ENCODE measurements at regions not wholly inside any gene's neighbourhood (a gene's known extent, or its start where the extent isn't known, plus 50 kb on each side); places are given as distances from the start of the nearest gene placed in this dataset.
"Not testable (repeated sequence)": the region's sequence is repeated elsewhere in the genome, so short reads cannot be mapped to it uniquely, and the experiment has no call there.

DNA sequence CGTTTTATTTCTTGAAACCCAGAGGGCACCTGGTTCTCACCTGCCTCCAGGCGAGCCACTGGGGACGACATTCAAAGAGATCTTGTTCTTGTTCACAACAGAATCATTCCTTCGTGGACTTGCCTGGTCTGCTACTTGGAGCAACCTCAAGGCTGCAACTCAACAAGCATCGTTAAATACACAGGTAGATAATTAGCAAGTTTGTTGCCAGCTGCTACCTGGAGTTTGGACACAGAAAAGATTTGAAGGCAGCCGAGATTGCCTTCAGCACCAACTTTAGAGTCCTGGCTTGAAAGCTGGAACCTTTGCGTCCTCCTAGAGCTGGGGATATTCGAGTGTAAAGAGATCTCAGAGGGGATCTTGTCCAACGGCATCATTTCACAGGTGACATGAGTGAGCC lies 89.6 kb upstream of the C7orf33 start:
- H3K9ac ChIP-seq (ENCODE audit: low read length) = peak overlapping the region; percentile 44
- peak overlapping the region; percentile 50 for H3K4me3 ChIP-seq (ENCODE audit: low read length)
- peaks cover 58% of the 10 kb centered on the region for H3K4me1 ChIP-seq (ENCODE audit: low read length)
- no peaks in the 10 kb centered on the region for H4K20me1 ChIP-seq (ENCODE audit: insufficient read depth, low read depth, low read length)
- peak overlapping the region; percentile 51 for H2AFZ ChIP-seq (ENCODE audit: low read length)
- H3K9me3 ChIP-seq (ENCODE audit: low read length) = no peaks in the 10 kb centered on the region
- no peaks in the 10 kb centered on the region for H3K36me3 ChIP-seq (ENCODE audit: insufficient read depth, low read length)
- no peak for DNase-seq
- peak overlapping the region; percentile 68 for H3K4me2 ChIP-seq (ENCODE audit: low read depth, low read length, poor library complexity, severe bottlenecking)
- no peaks in the 10 kb centered on the region for H3K9me2 ChIP-seq (replicated peaks; ENCODE audit: insufficient read depth, low read length)
- H3K79me2 ChIP-seq (ENCODE audit: low read length) = no peaks in the 10 kb centered on the region
- no peak overlapping the region for H3K27ac ChIP-seq (ENCODE audit: low read length)
- no peaks in the 10 kb centered on the region for H3K27me3 ChIP-seq (ENCODE audit: low read length)

DNA sequence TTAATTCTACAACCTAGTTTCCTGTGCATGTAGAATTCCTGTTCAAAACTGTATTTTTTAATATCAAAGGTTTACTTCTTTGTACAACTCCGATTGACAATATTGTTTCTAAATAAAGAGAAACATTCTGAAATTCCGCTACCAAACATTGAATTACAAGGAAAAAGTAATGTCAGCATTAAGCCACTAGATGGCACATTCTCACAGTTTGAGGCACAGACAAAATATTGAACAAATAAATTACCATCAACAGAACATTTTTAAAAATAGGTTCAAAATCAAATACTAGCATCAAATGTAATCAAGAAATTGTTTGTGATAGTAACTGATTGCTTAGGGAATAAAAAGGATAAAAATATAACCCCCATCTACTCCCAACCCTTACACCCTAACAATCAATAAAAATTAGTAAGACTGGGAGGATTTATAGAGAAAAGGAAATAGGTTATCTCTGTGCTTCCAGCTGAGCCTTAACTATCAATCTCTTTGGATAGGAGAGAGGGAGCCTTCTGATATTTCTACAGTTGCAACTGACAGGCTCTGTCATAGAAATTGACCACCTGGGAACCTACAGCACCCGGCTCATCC lies 86.6 kb upstream of the C7orf33 start:
- no peaks in the 10 kb centered on the region for H3K36me3 ChIP-seq (ENCODE audit: insufficient read depth, low read length)
- no peak overlapping the region for H3K9ac ChIP-seq (ENCODE audit: low read length)
- H3K27ac ChIP-seq (ENCODE audit: low read length) = peak overlapping the region; percentile 90; the same call in 1 of the 2 replicates
- H3K27me3 ChIP-seq (ENCODE audit: low read length) = no peaks in the 10 kb centered on the region
- no peaks in the 10 kb centered on the region for H3K79me2 ChIP-seq (ENCODE audit: low read length)
- no peak overlapping the region for H2AFZ ChIP-seq (ENCODE audit: low read length)
- no peak overlapping the region for H3K4me3 ChIP-seq (ENCODE audit: low read length)
- DNase-seq = peak; percentile 80
- peak overlapping the region; percentile 33 for H3K4me2 ChIP-seq (ENCODE audit: low read depth, low read length, poor library complexity, severe bottlenecking)
- no peaks in the 10 kb centered on the region for H3K9me3 ChIP-seq (ENCODE audit: low read length)
- no peaks in the 10 kb centered on the region for H4K20me1 ChIP-seq (ENCODE audit: insufficient read depth, low read depth, low read length)
- H3K9me2 ChIP-seq (replicated peaks; ENCODE audit: insufficient read depth, low read length) = no peaks in the 10 kb centered on the region
- H3K4me1 ChIP-seq (ENCODE audit: low read length) = peaks cover 76% of the 10 kb centered on the region

GRCh38 chr7:148505645-148506375 lies 84.8 kb upstream of the C7orf33 start:
- peak overlapping the region; percentile 33; the same call in 1 of the 2 replicates for H2AFZ ChIP-seq (ENCODE audit: low read length)

DNA sequence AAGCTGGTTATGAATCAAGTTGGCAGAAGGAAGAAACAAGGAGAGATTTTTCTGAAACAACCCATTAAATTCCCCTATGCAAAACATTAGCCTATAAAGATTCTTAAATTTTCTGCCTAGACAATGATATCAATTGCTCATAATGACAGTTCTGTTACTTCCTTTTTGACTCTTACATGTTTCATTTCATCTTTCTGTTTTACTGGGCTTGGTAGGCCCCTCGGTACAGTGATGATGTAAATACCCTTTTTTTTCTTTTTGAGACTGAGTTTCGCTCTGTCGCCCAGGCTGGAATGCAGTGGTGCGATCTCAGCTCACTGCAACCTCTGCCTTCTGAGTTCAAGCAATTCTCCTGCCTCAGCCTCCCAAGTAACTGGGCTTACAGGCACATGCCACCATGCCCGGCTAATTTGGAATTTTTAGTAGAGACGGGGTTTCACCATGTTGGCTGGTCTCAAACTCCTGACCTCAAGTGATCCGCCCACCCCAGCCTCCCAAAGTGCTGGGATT lies 83.4 kb upstream of the C7orf33 start:
- not testable (repeated sequence) for H3K79me2 ChIP-seq (ENCODE audit: low read length); H3K9me3 ChIP-seq (ENCODE audit: low read length); H2AFZ ChIP-seq (ENCODE audit: low read length); H3K36me3 ChIP-seq (ENCODE audit: insufficient read depth, low read length); H3K27me3 ChIP-seq (ENCODE audit: low read length); H3K9me2 ChIP-seq (replicated peaks; ENCODE audit: insufficient read depth, low read length); H4K20me1 ChIP-seq (ENCODE audit: insufficient read depth, low read depth, low read length)
- Histone ChIP-seq H3K27ac (ENCODE audit: low read length) (peak overlapping the region; percentile 90), H3K9ac (ENCODE audit: low read length) (peak overlapping the region; percentile 40), H3K4me1 (ENCODE audit: low read length) (peaks cover 62% of the 10 kb centered on the region), H3K4me3 (ENCODE audit: low read length) (peak overlapping the region; percentile 22; the same call in 1 of the 2 replicates), H3K4me2 (ENCODE audit: low read depth, low read length, poor library complexity, severe bottlenecking) (peak overlapping the region; percentile 51)
- DNase-seq = peak; percentile 85

More at GRCh38 chr7:148505645-148506375, 84.8 kb upstream of the C7orf33 start:
- DNase-seq = no peak
- Histone ChIP-seq H3K79me2 (ENCODE audit: low read length) (no peaks in the 10 kb centered on the region), H3K27me3 (ENCODE audit: low read length) (no peaks in the 10 kb centered on the region), H3K4me3 (ENCODE audit: low read length) (no peak overlapping the region), H4K20me1 (ENCODE audit: insufficient read depth, low read depth, low read length) (no peaks in the 10 kb centered on the region), H3K4me1 (ENCODE audit: low read length) (peaks cover 75% of the 10 kb centered on the region), H3K9ac (ENCODE audit: low read length) (peak overlapping the region; percentile 40), H3K4me2 (ENCODE audit: low read depth, low read length, poor library complexity, severe bottlenecking) (peak overlapping the region; percentile 18), H3K9me2 (replicated peaks; ENCODE audit: insufficient read depth, low read length) (no peaks in the 10 kb centered on the region), H3K9me3 (ENCODE audit: low read length) (no peaks in the 10 kb centered on the region), H3K27ac (ENCODE audit: low read length) (peak overlapping the region; percentile 90), H3K36me3 (ENCODE audit: insufficient read depth, low read length) (no peaks in the 10 kb centered on the region)

- Histone ChIP-seq H3K9me2 (replicated peaks; ENCODE audit: insufficient read depth, low read length) (no peaks in the 10 kb centered on the region), H3K27ac (ENCODE audit: low read length) (peak overlapping the region; percentile 90), H3K27me3 (ENCODE audit: low read length) (no peaks in the 10 kb centered on the region), H3K4me1 (ENCODE audit: low read length) (peaks cover 56% of the 10 kb centered on the region), H3K4me3 (ENCODE audit: low read length) (peak overlapping the region; percentile 22; the same call in 1 of the 2 replicates), H3K9ac (ENCODE audit: low read length) (peak overlapping the region; percentile 40; the same call in 1 of the 2 replicates), H3K79me2 (ENCODE audit: low read length) (no peaks in the 10 kb centered on the region), H3K9me3 (ENCODE audit: low read length) (no peaks in the 10 kb centered on the region), H4K20me1 (ENCODE audit: insufficient read depth, low read depth, low read length) (no peaks in the 10 kb centered on the region), H3K36me3 (ENCODE audit: insufficient read depth, low read length) (no peaks in the 10 kb centered on the region), H3K4me2 (ENCODE audit: low read depth, low read length, poor library complexity, severe bottlenecking) (peak overlapping the region; percentile 51), H2AFZ (ENCODE audit: low read length) (no peak overlapping the region)
- no peak for DNase-seq
These were observed 82.8 kb upstream of the C7orf33 start for GRCh38 chr7:148507787-148508186.

GRCh38 chr7:148514236-148514635 lies 76.3 kb upstream of the C7orf33 start:
- Histone ChIP-seq H4K20me1 (ENCODE audit: insufficient read depth, low read depth, low read length) (no peaks in the 10 kb centered on the region), H3K9me2 (replicated peaks; ENCODE audit: insufficient read depth, low read length) (no peaks in the 10 kb centered on the region), H3K4me2 (ENCODE audit: low read depth, low read length, poor library complexity, severe bottlenecking) (no peak overlapping the region), H3K27ac (ENCODE audit: low read length) (no peak overlapping the region), H3K79me2 (ENCODE audit: low read length) (no peaks in the 10 kb centered on the region), H2AFZ (ENCODE audit: low read length) (no peak overlapping the region), H3K4me3 (ENCODE audit: low read length) (no peak overlapping the region), H3K36me3 (ENCODE audit: insufficient read depth, low read length) (no peaks in the 10 kb centered on the region), H3K9ac (ENCODE audit: low read length) (no peak overlapping the region), H3K27me3 (ENCODE audit: low read length) (peaks cover 2% of the 10 kb centered on the region; the same call in 1 of the 2 replicates), H3K4me1 (ENCODE audit: low read length) (peaks cover 44% of the 10 kb centered on the region), H3K9me3 (ENCODE audit: low read length) (no peaks in the 10 kb centered on the region)
- no peak for DNase-seq

- H3K9me3 ChIP-seq (ENCODE audit: low read length) = no peaks in the 10 kb centered on the region
- DNase-seq = no peak
- peaks cover 2% of the 10 kb centered on the region; the same call in 1 of the 2 replicates for H3K27me3 ChIP-seq (ENCODE audit: low read length)
- H3K9ac ChIP-seq (ENCODE audit: low read length) = no peak overlapping the region
- no peaks in the 10 kb centered on the region for H3K79me2 ChIP-seq (ENCODE audit: low read length)
- H4K20me1 ChIP-seq (ENCODE audit: insufficient read depth, low read depth, low read length) = no peaks in the 10 kb centered on the region
- H3K36me3 ChIP-seq (ENCODE audit: insufficient read depth, low read length) = no peaks in the 10 kb centered on the region
- H3K4me3 ChIP-seq (ENCODE audit: low read length) = no peak overlapping the region
- H3K4me1 ChIP-seq (ENCODE audit: low read length) = peaks cover 54% of the 10 kb centered on the region
- H3K4me2 ChIP-seq (ENCODE audit: low read depth, low read length, poor library complexity, severe bottlenecking) = peak overlapping the region; percentile 45
- peak overlapping the region; percentile 62 for H3K27ac ChIP-seq (ENCODE audit: low read length)
- no peaks in the 10 kb centered on the region for H3K9me2 ChIP-seq (replicated peaks; ENCODE audit: insufficient read depth, low read length)
- H2AFZ ChIP-seq (ENCODE audit: low read length) = peak overlapping the region; percentile 13
These were observed 75.3 kb upstream of the C7orf33 start for GRCh38 chr7:148515237-148515636.
